IMR-90 (cell line): ENCODE measurements at regions not wholly inside any gene's neighbourhood (a gene's known extent, or its start where the extent isn't known, plus 50 kb on each side); places are given as distances from the start of the nearest gene placed in this dataset.

Source experiments
- BHLHE40 ChIP-seq: fragments of 150-350 bp; IDR thresholded peaks from 2 replicates; pipeline ENCODE4 v1.6.1; 2016; ENCODE audit warnings: mild to moderate bottlenecking, low read depth, low read length
- CEBPB ChIP-seq: IDR thresholded peaks from 2 replicates; pipeline ENCODE4 v1.6.1; 2012; ENCODE audit warnings: low read depth, low read length, improper control_type of control experiment
- CHD1 ChIP-seq: IDR thresholded peaks from 2 replicates; pipeline ENCODE4 v1.6.1; 2012; ENCODE audit warnings: low read depth, low read length, improper control_type of control experiment
- FOS ChIP-seq: fragments of 150-350 bp; IDR thresholded peaks from 2 replicates; pipeline ENCODE4 v1.6.1; 2016; ENCODE audit warnings: low read depth, low read length
- MAFK ChIP-seq: IDR thresholded peaks from 2 replicates; pipeline ENCODE4 v1.6.1; 2012; ENCODE audit warnings: low read depth, low read length, improper control_type of control experiment
- MAZ ChIP-seq: IDR thresholded peaks from 2 replicates; pipeline ENCODE4 v1.6.1; 2012; ENCODE audit warnings: low read depth, mild to moderate bottlenecking, low read length, improper control_type of control experiment, moderate library complexity, borderline replicate concordance
- POLR2A ChIP-seq: IDR thresholded peaks from 2 replicates; pipeline ENCODE4 v1.6.1; 2012; ENCODE audit warnings: mild to moderate bottlenecking, low read depth, low read length
- RAD21 ChIP-seq: IDR thresholded peaks from 2 replicates; pipeline ENCODE4 v1.6.1; 2012; ENCODE audit warnings: low read length, improper control_type of control experiment
- RFX5 ChIP-seq: IDR thresholded peaks from 2 replicates; pipeline ENCODE4 v1.8.0; 2012; ENCODE audit warnings: low read depth, mild to moderate bottlenecking, low read length, moderate library complexity
- SMC3 ChIP-seq: fragments of 150-350 bp; IDR thresholded peaks from 2 replicates; pipeline ENCODE4 v1.6.1; 2016; ENCODE audit warnings: low read depth, mild to moderate bottlenecking, antibody characterized with exemption, low read length, moderate library complexity
- TF ChIP-seq, protein P1 (sequence below): conservative IDR thresholded peaks from 2 replicates; pipeline ENCODE4 v1.5.1; 2012; ENCODE audit warnings: mild to moderate bottlenecking, low read depth, low read length, improper control_type of control experiment
- TF ChIP-seq, protein P2 (sequence below): fragments of 150-350 bp; IDR thresholded peaks from 2 replicates; pipeline ENCODE4 v1.6.1; 2016; ENCODE audit warnings: low read depth, mild to moderate bottlenecking, low read length, moderate library complexity, borderline replicate concordance
- TF ChIP-seq, protein P3 (sequence below): fragments of 150-350 bp; IDR thresholded peaks from 2 replicates; pipeline ENCODE4 v1.6.1; 2017; ENCODE audit warnings: mild to moderate bottlenecking, antibody characterized with exemption, low read length, low read depth

DNA sequence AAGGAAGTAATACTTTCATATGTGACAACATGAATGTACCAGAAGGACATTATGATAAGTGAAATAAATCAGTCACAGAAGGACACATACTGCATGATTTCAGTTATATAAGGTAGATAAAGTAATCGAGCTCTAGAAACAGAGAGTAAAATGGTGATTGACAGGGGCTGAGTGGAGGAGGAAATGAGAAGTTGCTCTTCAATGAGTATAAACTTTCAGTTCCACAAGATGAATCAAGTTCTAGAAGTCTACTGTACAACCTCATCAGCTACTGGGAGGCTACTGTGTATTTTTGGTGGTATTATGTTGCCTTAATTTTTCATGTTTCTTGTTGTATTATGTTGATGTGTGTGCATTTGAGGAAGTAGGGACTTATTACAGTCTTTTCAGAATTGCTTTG lies 270.9 kb upstream of the GRIA3 start:
- no peak for TF ChIP-seq RAD21
- TF ChIP-seq, protein P1, sequence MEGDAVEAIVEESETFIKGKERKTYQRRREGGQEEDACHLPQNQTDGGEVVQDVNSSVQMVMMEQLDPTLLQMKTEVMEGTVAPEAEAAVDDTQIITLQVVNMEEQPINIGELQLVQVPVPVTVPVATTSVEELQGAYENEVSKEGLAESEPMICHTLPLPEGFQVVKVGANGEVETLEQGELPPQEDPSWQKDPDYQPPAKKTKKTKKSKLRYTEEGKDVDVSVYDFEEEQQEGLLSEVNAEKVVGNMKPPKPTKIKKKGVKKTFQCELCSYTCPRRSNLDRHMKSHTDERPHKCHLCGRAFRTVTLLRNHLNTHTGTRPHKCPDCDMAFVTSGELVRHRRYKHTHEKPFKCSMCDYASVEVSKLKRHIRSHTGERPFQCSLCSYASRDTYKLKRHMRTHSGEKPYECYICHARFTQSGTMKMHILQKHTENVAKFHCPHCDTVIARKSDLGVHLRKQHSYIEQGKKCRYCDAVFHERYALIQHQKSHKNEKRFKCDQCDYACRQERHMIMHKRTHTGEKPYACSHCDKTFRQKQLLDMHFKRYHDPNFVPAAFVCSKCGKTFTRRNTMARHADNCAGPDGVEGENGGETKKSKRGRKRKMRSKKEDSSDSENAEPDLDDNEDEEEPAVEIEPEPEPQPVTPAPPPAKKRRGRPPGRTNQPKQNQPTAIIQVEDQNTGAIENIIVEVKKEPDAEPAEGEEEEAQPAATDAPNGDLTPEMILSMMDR, result no peak
- TF ChIP-seq SMC3, result no peak
- TF ChIP-seq, protein P2, sequence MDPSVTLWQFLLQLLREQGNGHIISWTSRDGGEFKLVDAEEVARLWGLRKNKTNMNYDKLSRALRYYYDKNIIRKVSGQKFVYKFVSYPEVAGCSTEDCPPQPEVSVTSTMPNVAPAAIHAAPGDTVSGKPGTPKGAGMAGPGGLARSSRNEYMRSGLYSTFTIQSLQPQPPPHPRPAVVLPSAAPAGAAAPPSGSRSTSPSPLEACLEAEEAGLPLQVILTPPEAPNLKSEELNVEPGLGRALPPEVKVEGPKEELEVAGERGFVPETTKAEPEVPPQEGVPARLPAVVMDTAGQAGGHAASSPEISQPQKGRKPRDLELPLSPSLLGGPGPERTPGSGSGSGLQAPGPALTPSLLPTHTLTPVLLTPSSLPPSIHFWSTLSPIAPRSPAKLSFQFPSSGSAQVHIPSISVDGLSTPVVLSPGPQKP, result no peak
- no peak for TF ChIP-seq POLR2A
- TF ChIP-seq, protein P3, sequence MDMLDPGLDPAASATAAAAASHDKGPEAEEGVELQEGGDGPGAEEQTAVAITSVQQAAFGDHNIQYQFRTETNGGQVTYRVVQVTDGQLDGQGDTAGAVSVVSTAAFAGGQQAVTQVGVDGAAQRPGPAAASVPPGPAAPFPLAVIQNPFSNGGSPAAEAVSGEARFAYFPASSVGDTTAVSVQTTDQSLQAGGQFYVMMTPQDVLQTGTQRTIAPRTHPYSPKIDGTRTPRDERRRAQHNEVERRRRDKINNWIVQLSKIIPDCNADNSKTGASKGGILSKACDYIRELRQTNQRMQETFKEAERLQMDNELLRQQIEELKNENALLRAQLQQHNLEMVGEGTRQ, result no peak
- no peak for TF ChIP-seq FOS
- no peak for TF ChIP-seq CEBPB
- no peak for TF ChIP-seq BHLHE40
- TF ChIP-seq MAFK, result no peak
- TF ChIP-seq MAZ, result no peak
- TF ChIP-seq CHD1, result no peak
- no peak for TF ChIP-seq RFX5
